Neural cell (in vitro differentiated cells): ENCODE measurements at regions not wholly inside any gene's neighbourhood (a gene's known extent, or its start where the extent isn't known, plus 50 kb on each side); places are given as distances from the start of the nearest gene placed in this dataset.

Source experiments
- EZH2 ChIP-seq: fragments of 200-600, 300-800 bp; shearing (Covaris generic), sonication (generic); IDR thresholded peaks from 2 replicates; pipeline ENCODE4 v1.6.1; 2014; ENCODE audit warnings: antibody characterized with exemption, low read length, borderline replicate concordance, mild to moderate bottlenecking; ENCODE audit not compliant: insufficient read depth, poor library complexity, severe bottlenecking
- TF ChIP-seq, protein P1 (sequence below): fragments of 450-650 bp; IDR thresholded peaks from 2 replicates; pipeline ENCODE4 v1.5.1; 2014; ENCODE audit warnings: antibody characterized with exemption, mild to moderate bottlenecking, moderate library complexity; ENCODE audit not compliant: poor library complexity, severe bottlenecking
- TF ChIP-seq, protein P2 (sequence below): IDR thresholded peaks from 2 replicates; pipeline ENCODE4 v1.6.1; 2012; ENCODE audit warnings: borderline replicate concordance

DNA sequence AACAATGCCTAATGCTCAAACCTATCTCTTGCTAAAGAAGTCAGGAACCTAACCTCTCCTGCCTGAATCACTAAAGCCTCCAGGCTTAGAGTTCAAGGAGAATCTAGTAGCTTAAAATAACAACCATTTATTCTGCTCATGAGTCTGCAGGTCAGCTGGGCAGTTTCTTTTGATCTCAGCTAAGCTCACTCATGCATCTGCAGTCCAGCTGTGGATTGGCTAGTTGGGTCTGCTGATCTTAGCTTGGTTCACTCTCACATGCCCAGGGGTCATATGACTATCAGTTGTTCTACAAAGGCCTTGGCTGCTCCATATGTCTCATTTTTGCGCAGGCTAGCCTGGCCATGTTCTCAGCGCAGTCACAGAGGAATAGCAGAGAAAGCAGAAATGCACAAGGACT lies 109.2 kb upstream of the STT3B start:
- TF ChIP-seq, protein P1, sequence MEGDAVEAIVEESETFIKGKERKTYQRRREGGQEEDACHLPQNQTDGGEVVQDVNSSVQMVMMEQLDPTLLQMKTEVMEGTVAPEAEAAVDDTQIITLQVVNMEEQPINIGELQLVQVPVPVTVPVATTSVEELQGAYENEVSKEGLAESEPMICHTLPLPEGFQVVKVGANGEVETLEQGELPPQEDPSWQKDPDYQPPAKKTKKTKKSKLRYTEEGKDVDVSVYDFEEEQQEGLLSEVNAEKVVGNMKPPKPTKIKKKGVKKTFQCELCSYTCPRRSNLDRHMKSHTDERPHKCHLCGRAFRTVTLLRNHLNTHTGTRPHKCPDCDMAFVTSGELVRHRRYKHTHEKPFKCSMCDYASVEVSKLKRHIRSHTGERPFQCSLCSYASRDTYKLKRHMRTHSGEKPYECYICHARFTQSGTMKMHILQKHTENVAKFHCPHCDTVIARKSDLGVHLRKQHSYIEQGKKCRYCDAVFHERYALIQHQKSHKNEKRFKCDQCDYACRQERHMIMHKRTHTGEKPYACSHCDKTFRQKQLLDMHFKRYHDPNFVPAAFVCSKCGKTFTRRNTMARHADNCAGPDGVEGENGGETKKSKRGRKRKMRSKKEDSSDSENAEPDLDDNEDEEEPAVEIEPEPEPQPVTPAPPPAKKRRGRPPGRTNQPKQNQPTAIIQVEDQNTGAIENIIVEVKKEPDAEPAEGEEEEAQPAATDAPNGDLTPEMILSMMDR: no peak
- TF ChIP-seq EZH2: no peak
- TF ChIP-seq, protein P2, sequence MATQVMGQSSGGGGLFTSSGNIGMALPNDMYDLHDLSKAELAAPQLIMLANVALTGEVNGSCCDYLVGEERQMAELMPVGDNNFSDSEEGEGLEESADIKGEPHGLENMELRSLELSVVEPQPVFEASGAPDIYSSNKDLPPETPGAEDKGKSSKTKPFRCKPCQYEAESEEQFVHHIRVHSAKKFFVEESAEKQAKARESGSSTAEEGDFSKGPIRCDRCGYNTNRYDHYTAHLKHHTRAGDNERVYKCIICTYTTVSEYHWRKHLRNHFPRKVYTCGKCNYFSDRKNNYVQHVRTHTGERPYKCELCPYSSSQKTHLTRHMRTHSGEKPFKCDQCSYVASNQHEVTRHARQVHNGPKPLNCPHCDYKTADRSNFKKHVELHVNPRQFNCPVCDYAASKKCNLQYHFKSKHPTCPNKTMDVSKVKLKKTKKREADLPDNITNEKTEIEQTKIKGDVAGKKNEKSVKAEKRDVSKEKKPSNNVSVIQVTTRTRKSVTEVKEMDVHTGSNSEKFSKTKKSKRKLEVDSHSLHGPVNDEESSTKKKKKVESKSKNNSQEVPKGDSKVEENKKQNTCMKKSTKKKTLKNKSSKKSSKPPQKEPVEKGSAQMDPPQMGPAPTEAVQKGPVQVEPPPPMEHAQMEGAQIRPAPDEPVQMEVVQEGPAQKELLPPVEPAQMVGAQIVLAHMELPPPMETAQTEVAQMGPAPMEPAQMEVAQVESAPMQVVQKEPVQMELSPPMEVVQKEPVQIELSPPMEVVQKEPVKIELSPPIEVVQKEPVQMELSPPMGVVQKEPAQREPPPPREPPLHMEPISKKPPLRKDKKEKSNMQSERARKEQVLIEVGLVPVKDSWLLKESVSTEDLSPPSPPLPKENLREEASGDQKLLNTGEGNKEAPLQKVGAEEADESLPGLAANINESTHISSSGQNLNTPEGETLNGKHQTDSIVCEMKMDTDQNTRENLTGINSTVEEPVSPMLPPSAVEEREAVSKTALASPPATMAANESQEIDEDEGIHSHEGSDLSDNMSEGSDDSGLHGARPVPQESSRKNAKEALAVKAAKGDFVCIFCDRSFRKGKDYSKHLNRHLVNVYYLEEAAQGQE: no peak
